OCI-LY1 (cell line): ENCODE measurements at regions not wholly inside any gene's neighbourhood (a gene's known extent, or its start where the extent isn't known, plus 50 kb on each side); places are given as distances from the start of the nearest gene placed in this dataset.

Experiments used
- H2AFZ ChIP-seq: fragments of 200-600 bp; sonication (generic), shearing (Covaris generic); 2 replicates; pipeline ENCODE4 v1.6.0; 2014; ENCODE audit warnings: antibody characterized with exemption, mild to moderate bottlenecking, low read length
- H3F3A ChIP-seq: fragments of 200-600 bp; sonication (generic), shearing (Covaris generic); 2 replicates; pipeline ENCODE4 v1.6.0; 2014; ENCODE audit warnings: mild to moderate bottlenecking, antibody characterized with exemption, low read length, moderate library complexity; ENCODE audit not compliant: insufficient read depth
- H3K27ac ChIP-seq: fragments of 200-600 bp; sonication (generic); 2 replicates; pipeline ENCODE4 v1.5.1; 2014; ENCODE audit warnings: low read length, mixed run types, mild to moderate bottlenecking, low read depth; ENCODE audit not compliant: poor library complexity, severe bottlenecking
- H3K27me3 ChIP-seq: fragments of 200-600 bp; sonication (generic); 2 replicates; pipeline ENCODE4 v1.6.0; 2014; ENCODE audit warnings: antibody characterized with exemption, mild to moderate bottlenecking, low read length, moderate library complexity; ENCODE audit not compliant: insufficient read depth
- H3K36me3 ChIP-seq: fragments of 200-600 bp; sonication (generic); 2 replicates; pipeline ENCODE4 v1.6.1; 2014; ENCODE audit warnings: mild to moderate bottlenecking, antibody characterized with exemption, low read length, moderate library complexity, mixed read lengths; ENCODE audit not compliant: insufficient read depth
- H3K4me1 ChIP-seq: fragments of 200-600 bp; sonication (generic); 2 replicates; pipeline ENCODE4 v1.5.1; 2014; ENCODE audit warnings: mild to moderate bottlenecking, low read length, moderate library complexity; ENCODE audit not compliant: insufficient read depth, severe bottlenecking
- H3K4me2 ChIP-seq: fragments of 200-600 bp; sonication (generic), shearing (Covaris generic); 2 replicates; pipeline ENCODE4 v1.6.1; 2014; ENCODE audit warnings: low read length
- H3K4me3 ChIP-seq: fragments of 200-600 bp; sonication (generic); 2 replicates; pipeline ENCODE4 v1.5.1; 2014; ENCODE audit warnings: low read length, low read depth, mild to moderate bottlenecking, mixed read lengths; ENCODE audit not compliant: poor library complexity, severe bottlenecking
- H3K79me2 ChIP-seq: fragments of 200-600 bp; shearing (Covaris generic); 2 replicates; pipeline ENCODE4 v1.6.1; 2016; ENCODE audit warnings: mixed run types, low read length, mixed read lengths; ENCODE audit not compliant: insufficient read depth
- H3K9ac ChIP-seq: fragments of 200-600 bp; sonication (generic), shearing (Covaris generic); 2 replicates; pipeline ENCODE4 v1.6.1; 2014; ENCODE audit warnings: mild to moderate bottlenecking, low read length, mixed read lengths
- H3K9me2 ChIP-seq: fragments of 200-600 bp; sonication (generic), shearing (Covaris generic); 2 replicates; pipeline ENCODE4 v1.6.1; 2014; ENCODE audit warnings: low read depth, mild to moderate bottlenecking, low read length, mixed read lengths
- H3K9me3 ChIP-seq: fragments of 200-600 bp; shearing (Covaris generic); 2 replicates; pipeline ENCODE4 v1.6.1; 2014; ENCODE audit warnings: low read length, mixed read lengths
- H4K20me1 ChIP-seq: fragments of 200-600 bp; sonication (generic), shearing (Covaris generic); 2 replicates; pipeline ENCODE4 v1.6.0; 2016; ENCODE audit warnings: mild to moderate bottlenecking, low read length; ENCODE audit not compliant: insufficient read depth
- EZH2 ChIP-seq: fragments of 200-600 bp; sonication (generic), shearing (Covaris generic); IDR thresholded peaks from 2 replicates; pipeline ENCODE4 v1.8.0; 2017; ENCODE audit warnings: borderline replicate concordance, mixed run types, mild to moderate bottlenecking, antibody characterized with exemption, low read length, moderate library complexity, mixed read lengths
- TF ChIP-seq, protein P1 (sequence below): fragments of 200-600 bp; sonication (generic), shearing (Covaris generic); IDR thresholded peaks from 2 replicates; pipeline ENCODE4 v1.5.1; 2017; ENCODE audit warnings: mild to moderate bottlenecking, antibody characterized with exemption, low read length, moderate library complexity, mixed read lengths

DNA sequence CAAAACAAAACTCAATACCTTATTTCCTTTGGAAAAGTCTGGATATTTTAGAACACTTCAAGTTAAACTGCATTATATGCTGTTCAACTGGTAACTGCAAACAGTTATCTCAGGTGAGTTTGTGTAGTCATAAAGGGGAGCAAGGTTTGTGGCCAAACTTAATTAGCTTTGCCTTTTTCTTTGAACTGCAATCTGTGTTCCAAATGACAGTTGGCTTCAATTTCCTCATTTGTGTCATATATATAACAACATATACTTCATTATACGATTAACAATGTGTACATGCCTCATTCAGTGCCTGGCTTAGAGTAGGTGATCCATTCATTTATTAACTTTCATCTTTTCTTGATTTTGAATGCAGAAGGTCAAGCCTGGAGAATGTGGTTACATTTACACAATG, 55.8 kb downstream of the KCNE4 start:
- Histone ChIP-seq H3K9me3 (no peaks in the 10 kb centered on the region), H3K36me3 (no peaks in the 10 kb centered on the region), H3K9ac (no peak overlapping the region), H3K4me3 (no peak overlapping the region), H2AFZ (no peak overlapping the region), H3K79me2 (no peaks in the 10 kb centered on the region), H3K4me2 (no peak overlapping the region), H4K20me1 (no peaks in the 10 kb centered on the region), H3K27ac (no peak overlapping the region), H3F3A (no peaks in the 10 kb centered on the region), H3K9me2 (no peaks in the 10 kb centered on the region), H3K27me3 (0 out of 2 replicates have a peak, but pooled peaks cover 2% of the 10 kb centered on the region), H3K4me1 (no peaks in the 10 kb centered on the region)
- TF ChIP-seq, protein P1, sequence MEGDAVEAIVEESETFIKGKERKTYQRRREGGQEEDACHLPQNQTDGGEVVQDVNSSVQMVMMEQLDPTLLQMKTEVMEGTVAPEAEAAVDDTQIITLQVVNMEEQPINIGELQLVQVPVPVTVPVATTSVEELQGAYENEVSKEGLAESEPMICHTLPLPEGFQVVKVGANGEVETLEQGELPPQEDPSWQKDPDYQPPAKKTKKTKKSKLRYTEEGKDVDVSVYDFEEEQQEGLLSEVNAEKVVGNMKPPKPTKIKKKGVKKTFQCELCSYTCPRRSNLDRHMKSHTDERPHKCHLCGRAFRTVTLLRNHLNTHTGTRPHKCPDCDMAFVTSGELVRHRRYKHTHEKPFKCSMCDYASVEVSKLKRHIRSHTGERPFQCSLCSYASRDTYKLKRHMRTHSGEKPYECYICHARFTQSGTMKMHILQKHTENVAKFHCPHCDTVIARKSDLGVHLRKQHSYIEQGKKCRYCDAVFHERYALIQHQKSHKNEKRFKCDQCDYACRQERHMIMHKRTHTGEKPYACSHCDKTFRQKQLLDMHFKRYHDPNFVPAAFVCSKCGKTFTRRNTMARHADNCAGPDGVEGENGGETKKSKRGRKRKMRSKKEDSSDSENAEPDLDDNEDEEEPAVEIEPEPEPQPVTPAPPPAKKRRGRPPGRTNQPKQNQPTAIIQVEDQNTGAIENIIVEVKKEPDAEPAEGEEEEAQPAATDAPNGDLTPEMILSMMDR = no peak
- no peak for TF ChIP-seq EZH2

DNA sequence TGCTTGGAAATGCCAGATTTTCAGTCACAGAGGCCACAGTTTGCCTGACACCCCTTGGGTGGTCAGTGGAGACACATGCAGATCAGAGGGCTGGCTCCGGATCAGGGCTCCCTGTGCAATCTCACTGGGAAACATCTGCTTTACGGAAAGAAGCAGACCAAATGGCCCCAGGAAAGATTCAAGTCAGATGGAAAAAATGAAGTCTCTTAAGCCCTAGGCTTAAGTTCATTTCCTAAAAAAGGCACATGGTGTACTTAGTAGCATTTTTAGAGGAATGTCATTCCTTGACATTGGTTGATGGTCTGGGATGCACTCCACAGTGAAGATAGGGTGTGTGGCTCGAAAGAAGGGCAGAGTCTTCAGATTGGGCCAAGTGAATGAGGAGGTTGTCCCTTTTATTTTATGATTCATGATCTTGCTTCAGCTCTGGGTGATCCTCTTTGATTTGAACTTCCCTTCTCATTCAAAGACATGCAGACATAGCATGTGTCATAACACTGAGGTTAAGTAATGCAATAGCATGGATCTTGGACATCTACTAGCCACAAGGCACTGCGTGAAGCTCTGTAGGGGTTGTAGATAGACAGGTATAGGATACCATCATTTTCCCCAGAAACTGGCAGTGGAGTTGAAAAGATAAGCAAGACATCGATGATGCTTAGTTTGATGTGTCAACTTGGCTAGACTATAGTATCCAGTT, 56.5 kb downstream of the KCNE4 start:
- no peak overlapping the region for H2AFZ ChIP-seq
- TF ChIP-seq, protein P1 = no peak
- TF ChIP-seq EZH2 = no peak
- no peaks in the 10 kb centered on the region for H3K79me2 ChIP-seq
- H3K4me1 ChIP-seq = no peaks in the 10 kb centered on the region
- H3K27ac ChIP-seq = no peak overlapping the region
- H3K9me2 ChIP-seq = no peaks in the 10 kb centered on the region
- no peaks in the 10 kb centered on the region for H3F3A ChIP-seq
- no peaks in the 10 kb centered on the region for H3K9me3 ChIP-seq
- H4K20me1 ChIP-seq = no peaks in the 10 kb centered on the region
- no peak overlapping the region for H3K9ac ChIP-seq
- no peak overlapping the region for H3K4me2 ChIP-seq
- H3K27me3 ChIP-seq = 0 out of 2 replicates have a peak, but pooled peaks cover 2% of the 10 kb centered on the region
- H3K4me3 ChIP-seq = no peak overlapping the region
- no peaks in the 10 kb centered on the region for H3K36me3 ChIP-seq

DNA sequence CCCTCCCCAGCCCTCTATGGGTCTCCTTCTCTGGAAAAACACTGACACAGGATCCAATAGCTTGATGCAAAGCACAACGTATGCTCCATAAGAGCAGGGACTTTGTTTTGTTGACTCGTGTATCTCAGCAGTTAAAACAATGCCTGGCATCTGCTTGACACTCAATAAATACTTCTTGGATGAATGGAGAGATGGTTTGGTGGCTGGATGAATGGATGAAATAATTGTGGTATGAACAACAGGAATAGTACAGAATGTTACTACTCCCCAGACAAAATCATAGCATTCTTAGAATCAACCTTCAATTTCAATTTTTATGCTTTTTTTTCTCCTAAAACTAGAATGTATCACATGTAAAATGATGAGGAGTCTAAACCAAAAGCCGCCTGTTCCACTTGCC, 57.4 kb downstream of the KCNE4 start:
- H3K79me2 ChIP-seq = no peaks in the 10 kb centered on the region
- H3K4me3 ChIP-seq = no peak overlapping the region
- H3K9me3 ChIP-seq = no peaks in the 10 kb centered on the region
- no peaks in the 10 kb centered on the region for H3F3A ChIP-seq
- no peak overlapping the region for H3K4me2 ChIP-seq
- no peak overlapping the region for H3K27ac ChIP-seq
- H2AFZ ChIP-seq = no peak overlapping the region
- no peaks in the 10 kb centered on the region for H4K20me1 ChIP-seq
- H3K9ac ChIP-seq = no peak overlapping the region
- TF ChIP-seq EZH2 = no peak
- TF ChIP-seq, protein P1 = no peak
- H3K4me1 ChIP-seq = no peaks in the 10 kb centered on the region
- no peaks in the 10 kb centered on the region for H3K9me2 ChIP-seq
- no peaks in the 10 kb centered on the region for H3K36me3 ChIP-seq
- 0 out of 2 replicates have a peak, but pooled peaks cover 2% of the 10 kb centered on the region for H3K27me3 ChIP-seq
